Peyer's patch (tissue), 4 donors: ENCODE measurements at regions not wholly inside any gene's neighbourhood (a gene's known extent, or its start where the extent isn't known, plus 50 kb on each side); places are given as distances from the start of the nearest gene placed in this dataset.

Source experiments
- DNase-seq, 3 donors: peaks; one replicate each; pipeline ENCODE4 v3.0.0-alpha.2; 2017 to 2019
- H3K27ac ChIP-seq, 4 donors: fragments of 200-600 bp; sonication (generic); one replicate each; pipeline ENCODE4 v1.5.1; 2016 to 2019
- H3K27me3 ChIP-seq, 2 donors: fragments of 200-600 bp; sonication (generic); one replicate each; pipeline ENCODE4 v1.5.1; 2019
- H3K36me3 ChIP-seq, 3 donors: fragments of 200-600 bp; sonication (generic); one replicate each; pipeline ENCODE4 v1.5.1; 2016 to 2019
- H3K4me1 ChIP-seq, 4 donors: fragments of 200-600 bp; sonication (generic); one replicate each; pipeline ENCODE4 v1.5.1; 2016 to 2019
- H3K4me3 ChIP-seq, 4 donors: fragments of 200-600 bp; sonication (generic); 1 replicate in 3 of 4; 2 replicates in 1 of 4; pipeline ENCODE4 v1.5.1; 2016 to 2019; ENCODE audit warnings: mild to moderate bottlenecking in 1 of 4
- H3K9me3 ChIP-seq, 4 donors: fragments of 200-600 bp; sonication (generic); one replicate each; pipeline ENCODE4 v1.5.1; 2016 to 2019; ENCODE audit warnings: mild to moderate bottlenecking in 1 of 4
- CTCF ChIP-seq, 6 experiments: fragments of 450-650 bp in 4 of 6; fragments of 200-600 bp in 2 of 6; sonication (generic) in 1 of 6; IDR thresholded peaks; one replicate each; pipeline ENCODE4 v1.5.1; 2017 to 2019; ENCODE audit warnings: antibody characterized with exemption in 6 of 6, mild to moderate bottlenecking in 3 of 6, moderate library complexity in 1 of 6
- POLR2A ChIP-seq, 2 donors: fragments of 450-650 bp; IDR thresholded peaks; one replicate each; pipeline ENCODE4 v1.5.1; 2017; ENCODE audit warnings: antibody characterized with exemption in 2 of 2, mild to moderate bottlenecking in 2 of 2, moderate library complexity in 2 of 2

- Histone ChIP-seq H3K4me1 (peaks cover 0 to 14% (median 0%) of the 10 kb centered on the region in 4 donors), H3K4me3 (no peak overlapping the region), H3K27ac (peak overlapping the region in 1 of 4 donors; percentile 7), H3K36me3 (no peaks in the 10 kb centered on the region), H3K27me3 (no peaks in the 10 kb centered on the region), H3K9me3 (no peaks in the 10 kb centered on the region)
- DNase-seq = peak in 1 of 3 donors; percentile 45
- TF ChIP-seq POLR2A (IDR thresholded peaks at IDR 0.05) (no peak), CTCF (IDR thresholded peaks at IDR 0.05) (no peak)
Observed at GRCh38 chr9:102841376-102841775, 153.8 kb upstream of the CYLC2 start.

GRCh38 chr9:102840335-102840734 lies 154.8 kb upstream of the CYLC2 start:
- TF ChIP-seq CTCF (IDR thresholded peaks at IDR 0.05) = no peak
- TF ChIP-seq POLR2A (IDR thresholded peaks at IDR 0.05) = no peak
- Histone ChIP-seq H3K9me3 (no peaks in the 10 kb centered on the region), H3K27me3 (no peaks in the 10 kb centered on the region), H3K27ac (no peak overlapping the region), H3K4me3 (no peak overlapping the region), H3K4me1 (peaks cover 0 to 10% (median 0%) of the 10 kb centered on the region in 4 donors), H3K36me3 (no peaks in the 10 kb centered on the region)
- no peak for DNase-seq

- H3K27me3 ChIP-seq = no peaks in the 10 kb centered on the region
- TF ChIP-seq CTCF (IDR thresholded peaks at IDR 0.05) (no peak), POLR2A (IDR thresholded peaks at IDR 0.05) (no peak)
- no peaks in the 10 kb centered on the region for H3K4me1 ChIP-seq
Observed at GRCh38 chr9:102832814-102833213, 162.3 kb upstream of the CYLC2 start.

GRCh38 chr9:102796244-102796643 lies 198.9 kb upstream of the CYLC2 start:
- H3K9me3 ChIP-seq = no peaks in the 10 kb centered on the region
- no peaks in the 10 kb centered on the region for H3K27me3 ChIP-seq
- H3K4me1 ChIP-seq = no peaks in the 10 kb centered on the region
- TF ChIP-seq CTCF (IDR thresholded peaks at IDR 0.05) (no peak), POLR2A (IDR thresholded peaks at IDR 0.05) (no peak)
- no peak for DNase-seq
- no peak overlapping the region for H3K4me3 ChIP-seq
- H3K27ac ChIP-seq = no peak overlapping the region
- no peaks in the 10 kb centered on the region for H3K36me3 ChIP-seq

More at GRCh38 chr9:102832814-102833213, 162.3 kb upstream of the CYLC2 start:
- Histone ChIP-seq H3K27ac (no peak overlapping the region), H3K36me3 (no peaks in the 10 kb centered on the region), H3K9me3 (no peaks in the 10 kb centered on the region), H3K4me3 (no peak overlapping the region)
- no peak for DNase-seq

- Histone ChIP-seq H3K4me1 (no peaks in the 10 kb centered on the region), H3K27ac (no peak overlapping the region), H3K9me3 (no peaks in the 10 kb centered on the region), H3K27me3 (no peaks in the 10 kb centered on the region), H3K36me3 (no peaks in the 10 kb centered on the region), H3K4me3 (no peak overlapping the region)
- TF ChIP-seq CTCF (IDR thresholded peaks at IDR 0.05) = no peak
- TF ChIP-seq POLR2A (IDR thresholded peaks at IDR 0.05) = no peak
- no peak for DNase-seq
Observed at GRCh38 chr9:102795532-102795931, 199.6 kb upstream of the CYLC2 start.

GRCh38 chr9:102779356-102779755 lies 215.8 kb upstream of the CYLC2 start:
- TF ChIP-seq CTCF (IDR thresholded peaks at IDR 0.05) (no peak), POLR2A (IDR thresholded peaks at IDR 0.05) (no peak)
- H3K9me3 ChIP-seq = no peaks in the 10 kb centered on the region

More at GRCh38 chr9:102779356-102779755, 215.8 kb upstream of the CYLC2 start:
- no peaks in the 10 kb centered on the region for H3K4me1 ChIP-seq
- no peak overlapping the region for H3K4me3 ChIP-seq
- no peaks in the 10 kb centered on the region for H3K27me3 ChIP-seq
- no peak overlapping the region for H3K27ac ChIP-seq
- no peak for DNase-seq
- H3K36me3 ChIP-seq = no peaks in the 10 kb centered on the region
